Fibroblast of lung (primary cell): ENCODE measurements at regions not wholly inside any gene's neighbourhood (a gene's known extent, or its start where the extent isn't known, plus 50 kb on each side); places are given as distances from the start of the nearest gene placed in this dataset.
A peak's percentile ranks its signal among the peaks of the same experiment; 100 is the strongest.

ENCODE experiments used
- DNase-seq, 2 donors: peaks; one replicate each; pipeline versions ENCODE4 v3.0.0 to v3.0.0-alpha.2; 2010; ENCODE audit warnings: low read depth in 2 of 2
- H2AFZ ChIP-seq: 2 replicates; pipeline ENCODE4 v1.5.1; 2012; ENCODE audit warnings: low read length, control low read depth, inconsistent platforms
- H3K27ac ChIP-seq: 2 replicates; pipeline ENCODE4 v1.5.1; 2011; ENCODE audit warnings: low read length, control low read depth; ENCODE audit not compliant: insufficient read depth
- H3K27me3 ChIP-seq: 2 replicates; pipeline ENCODE4 v1.5.1; 2011; ENCODE audit warnings: mild to moderate bottlenecking, low read length; ENCODE audit not compliant: control insufficient read depth, insufficient read depth
- H3K36me3 ChIP-seq: 2 replicates; pipeline ENCODE4 v1.5.1; 2011; ENCODE audit warnings: low read length; ENCODE audit not compliant: control insufficient read depth, insufficient read depth
- H3K4me1 ChIP-seq: 2 replicates; pipeline ENCODE4 v1.5.1; 2011; ENCODE audit warnings: low read length; ENCODE audit not compliant: control insufficient read depth, insufficient read depth; ENCODE audit errors: extremely low read depth
- H3K4me2 ChIP-seq: 2 replicates; pipeline ENCODE4 v1.5.1; 2011; ENCODE audit warnings: low read length, control low read depth; ENCODE audit not compliant: insufficient read depth; ENCODE audit errors: extremely low read depth
- H3K4me3 ChIP-seq, 4 experiments: fragments of 200-600 bp in 1 of 4; sonication (generic) in 1 of 4; replicated peaks in 1 of 4; 2 replicates each; pipeline ENCODE4 v1.5.1; 2011 to 2016; ENCODE audit warnings: low read length in 4 of 4, low read depth in 3 of 4, mild to moderate bottlenecking in 3 of 4, control low read depth in 2 of 4, inconsistent platforms in 1 of 4, mixed read lengths in 1 of 4; ENCODE audit not compliant: insufficient read depth in 1 of 4; ENCODE audit errors: control extremely low read depth in 1 of 4
- H3K79me2 ChIP-seq: 2 replicates; pipeline ENCODE4 v1.5.1; 2012; ENCODE audit warnings: mild to moderate bottlenecking, low read length, inconsistent platforms; ENCODE audit not compliant: control insufficient read depth, insufficient read depth
- H3K9ac ChIP-seq: 2 replicates; pipeline ENCODE4 v1.5.1; 2011; ENCODE audit warnings: mild to moderate bottlenecking, low read length, control low read depth; ENCODE audit not compliant: insufficient read depth
- H3K9me3 ChIP-seq: 2 replicates; pipeline ENCODE4 v1.5.1; 2012; ENCODE audit warnings: low read depth, low read length; ENCODE audit not compliant: control insufficient read depth, insufficient read depth
- H4K20me1 ChIP-seq: 2 replicates; pipeline ENCODE4 v1.5.1; 2011; ENCODE audit warnings: low read length; ENCODE audit not compliant: control insufficient read depth, insufficient read depth; ENCODE audit errors: extremely low read depth
- EZH2 ChIP-seq: IDR thresholded peaks from 2 replicates; pipeline ENCODE4 v1.5.1; 2012; ENCODE audit warnings: low read length, control low read depth, mild to moderate bottlenecking; ENCODE audit errors: missing control alignments
- TF ChIP-seq, protein P1 (sequence below), 2 donors: IDR thresholded peaks in 1 of 2; conservative IDR thresholded peaks in 1 of 2; 1 replicate in 1 of 2; 2 replicates in 1 of 2; pipeline ENCODE4 v1.5.1; 2011 to 2012; ENCODE audit warnings: low read length in 2 of 2, control low read depth in 1 of 2, inconsistent platforms in 1 of 2, low read depth in 1 of 2, mild to moderate bottlenecking in 1 of 2

DNA sequence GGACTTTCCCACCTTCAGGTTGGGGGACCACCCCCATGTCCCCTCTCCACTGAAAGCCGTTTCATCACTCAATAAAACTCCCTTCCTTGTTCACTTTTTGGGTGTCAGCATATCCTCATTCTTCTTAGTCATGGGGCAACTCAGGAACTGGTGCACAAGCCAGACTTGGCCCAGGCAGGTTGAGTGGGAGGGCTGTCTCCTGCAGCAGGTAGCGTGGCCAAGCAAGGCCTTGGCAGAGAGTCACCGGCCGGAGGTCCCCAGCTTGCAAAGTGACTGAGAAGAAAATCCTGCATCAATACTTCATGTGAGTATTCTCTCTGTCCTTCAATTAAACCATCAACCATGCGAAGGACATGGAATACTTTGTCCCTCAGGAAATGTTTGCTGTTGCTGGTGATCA, 148.9 kb downstream of the RHOU start:
- H3K27me3 ChIP-seq = no peaks in the 10 kb centered on the region
- no peak for DNase-seq
- H3K9me3 ChIP-seq = no peaks in the 10 kb centered on the region
- TF ChIP-seq EZH2 = no peak
- TF ChIP-seq, protein P1, sequence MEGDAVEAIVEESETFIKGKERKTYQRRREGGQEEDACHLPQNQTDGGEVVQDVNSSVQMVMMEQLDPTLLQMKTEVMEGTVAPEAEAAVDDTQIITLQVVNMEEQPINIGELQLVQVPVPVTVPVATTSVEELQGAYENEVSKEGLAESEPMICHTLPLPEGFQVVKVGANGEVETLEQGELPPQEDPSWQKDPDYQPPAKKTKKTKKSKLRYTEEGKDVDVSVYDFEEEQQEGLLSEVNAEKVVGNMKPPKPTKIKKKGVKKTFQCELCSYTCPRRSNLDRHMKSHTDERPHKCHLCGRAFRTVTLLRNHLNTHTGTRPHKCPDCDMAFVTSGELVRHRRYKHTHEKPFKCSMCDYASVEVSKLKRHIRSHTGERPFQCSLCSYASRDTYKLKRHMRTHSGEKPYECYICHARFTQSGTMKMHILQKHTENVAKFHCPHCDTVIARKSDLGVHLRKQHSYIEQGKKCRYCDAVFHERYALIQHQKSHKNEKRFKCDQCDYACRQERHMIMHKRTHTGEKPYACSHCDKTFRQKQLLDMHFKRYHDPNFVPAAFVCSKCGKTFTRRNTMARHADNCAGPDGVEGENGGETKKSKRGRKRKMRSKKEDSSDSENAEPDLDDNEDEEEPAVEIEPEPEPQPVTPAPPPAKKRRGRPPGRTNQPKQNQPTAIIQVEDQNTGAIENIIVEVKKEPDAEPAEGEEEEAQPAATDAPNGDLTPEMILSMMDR (conservative IDR thresholded peaks at IDR 0.05 in 1 of 2, IDR thresholded peaks at IDR 0.05 in 1 of 2; ENCODE audit: low read depth in 1 of 2, low read length in 2 of 2) = no peak
- H3K9ac ChIP-seq = no peak overlapping the region
- H3K27ac ChIP-seq = no peak overlapping the region
- no peaks in the 10 kb centered on the region for H3K36me3 ChIP-seq
- H3K4me3 ChIP-seq = no peak overlapping the region
- H3K4me2 ChIP-seq = no peak overlapping the region
- H3K4me1 ChIP-seq = no peaks in the 10 kb centered on the region
- H4K20me1 ChIP-seq = no peaks in the 10 kb centered on the region
- no peak overlapping the region for H2AFZ ChIP-seq
- H3K79me2 ChIP-seq = no peaks in the 10 kb centered on the region

DNA sequence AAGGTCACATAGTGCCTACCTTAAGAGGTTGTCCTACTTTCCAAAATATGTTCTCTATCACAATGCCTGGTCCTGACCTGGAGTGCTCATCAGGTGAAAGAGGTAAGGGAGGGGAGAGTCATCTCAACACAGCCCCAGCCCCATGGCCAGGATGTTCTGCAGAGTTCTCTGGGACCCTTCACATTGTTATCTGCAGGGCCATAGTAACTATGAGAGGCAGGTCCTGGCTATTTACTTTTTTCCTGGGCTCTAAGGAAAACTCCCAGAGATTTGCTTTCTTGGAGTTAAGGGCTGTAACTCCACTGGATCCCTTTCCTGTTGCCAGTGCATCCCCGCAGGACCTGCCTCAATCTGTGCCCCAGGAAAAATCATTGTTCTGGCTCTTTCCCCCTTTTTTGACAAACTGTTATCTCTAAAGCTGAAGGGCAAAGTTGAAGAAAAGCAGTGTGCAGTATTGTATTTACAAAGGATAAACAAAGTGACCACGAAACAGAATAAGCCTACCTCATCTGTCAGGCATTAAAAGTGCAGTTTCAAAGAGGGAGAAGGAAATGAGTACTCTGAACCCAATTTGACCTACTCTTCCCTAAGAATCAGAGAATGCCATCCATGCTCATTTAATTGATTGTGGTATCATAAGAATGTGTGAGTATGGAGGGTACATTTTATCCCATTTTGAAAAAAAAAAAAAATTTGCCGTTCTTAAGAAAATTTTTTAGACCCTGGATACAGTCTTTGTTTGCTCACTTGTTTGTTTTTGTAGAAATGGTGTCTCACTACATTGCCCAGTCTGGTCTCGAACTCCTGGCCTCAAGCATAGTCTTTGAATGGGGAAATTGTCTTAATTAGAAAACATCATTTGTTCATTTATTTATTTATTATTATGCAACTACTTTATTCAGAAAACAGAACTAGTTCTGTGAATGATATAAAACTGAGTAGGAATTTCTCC, 149.6 kb downstream of the RHOU start:
- TF ChIP-seq EZH2 = no peak
- TF ChIP-seq, protein P1 (conservative IDR thresholded peaks at IDR 0.05 in 1 of 2, IDR thresholded peaks at IDR 0.05 in 1 of 2; ENCODE audit: low read depth in 1 of 2, low read length in 2 of 2) = no peak
- Histone ChIP-seq H4K20me1 (no peaks in the 10 kb centered on the region), H3K9ac (no peak overlapping the region), H3K9me3 (no peaks in the 10 kb centered on the region), H3K27me3 (no peaks in the 10 kb centered on the region), H3K4me3 (no peak overlapping the region), H3K79me2 (no peaks in the 10 kb centered on the region), H2AFZ (no peak overlapping the region), H3K4me2 (no peak overlapping the region), H3K4me1 (no peaks in the 10 kb centered on the region), H3K36me3 (no peaks in the 10 kb centered on the region), H3K27ac (no peak overlapping the region)
- peak in 1 of 2 donors; percentile 11 for DNase-seq

DNA sequence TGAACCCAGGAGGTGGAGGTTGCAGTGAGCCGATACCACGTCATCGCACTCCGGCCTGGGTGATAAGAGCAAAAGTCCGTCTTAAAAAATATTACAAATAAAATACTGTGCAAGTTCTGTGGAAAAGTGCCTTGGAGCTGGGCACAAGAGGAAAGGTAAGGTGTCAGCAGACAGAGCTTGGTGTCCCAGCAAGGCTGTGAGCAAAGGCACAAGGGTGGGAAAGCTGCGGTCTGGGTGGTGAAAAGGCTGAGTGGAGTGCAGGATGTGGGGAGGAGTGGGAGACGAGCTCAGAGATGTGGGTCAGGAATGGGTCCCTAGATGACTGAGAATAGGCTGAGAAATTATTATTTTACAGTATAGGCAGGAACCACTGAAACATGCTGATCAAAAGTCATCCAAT, 150.6 kb downstream of the RHOU start:
- no peak overlapping the region for H3K4me2 ChIP-seq
- no peaks in the 10 kb centered on the region for H3K36me3 ChIP-seq
- H3K27me3 ChIP-seq = no peaks in the 10 kb centered on the region
- no peaks in the 10 kb centered on the region for H3K9me3 ChIP-seq
- no peak for DNase-seq
- TF ChIP-seq, protein P1 (conservative IDR thresholded peaks at IDR 0.05 in 1 of 2, IDR thresholded peaks at IDR 0.05 in 1 of 2; ENCODE audit: low read depth in 1 of 2, low read length in 2 of 2) = no peak
- no peak for TF ChIP-seq EZH2
- no peak overlapping the region for H3K4me3 ChIP-seq
- no peaks in the 10 kb centered on the region for H3K79me2 ChIP-seq
- H2AFZ ChIP-seq = no peak overlapping the region
- H3K9ac ChIP-seq = no peak overlapping the region
- H3K4me1 ChIP-seq = no peaks in the 10 kb centered on the region
- no peaks in the 10 kb centered on the region for H4K20me1 ChIP-seq
- H3K27ac ChIP-seq = no peak overlapping the region
